ENCODE measurements at regions not wholly inside any gene's neighbourhood (a gene's known extent, or its start where the extent isn't known, plus 50 kb on each side); places are given as distances from the start of the nearest gene placed in this dataset.
"Not testable (repeated sequence)": the region's sequence is repeated elsewhere in the genome, so short reads cannot be mapped to it uniquely, and the experiment has no call there.

- DNase-seq (ENCODE audit: low spot score) = no peak
Observed at GRCh38 chr12:103011974-103012763, 54.7 kb downstream of the ASCL1 start.

GRCh38 chr12:103012884-103013283, 55.4 kb downstream of the ASCL1 start:
- peak; percentile 28 for DNase-seq (ENCODE audit: low spot score)

- DNase-seq (ENCODE audit: low spot score) = no peak
Observed at GRCh38 chr12:103013741-103014300, 56.3 kb downstream of the ASCL1 start.

- no peak for DNase-seq (ENCODE audit: low spot score)
Observed at GRCh38 chr12:103016381-103016780, 58.9 kb downstream of the ASCL1 start.

GRCh38 chr12:103020839-103021238, 63.4 kb downstream of the ASCL1 start:
- no peak for DNase-seq (ENCODE audit: low spot score)

GRCh38 chr12:103021538-103022218, 64.2 kb downstream of the ASCL1 start:
- no peak for DNase-seq (ENCODE audit: low spot score)

- DNase-seq (ENCODE audit: low spot score) = no peak
Observed at GRCh38 chr12:103024650-103025049, 67.2 kb downstream of the ASCL1 start.

- DNase-seq (ENCODE audit: low spot score) = not testable (repeated sequence)
Observed at GRCh38 chr12:103026643-103027042, 69.2 kb downstream of the ASCL1 start.

GRCh38 chr12:103028881-103029639, 71.6 kb downstream of the ASCL1 start:
- no peak for DNase-seq (ENCODE audit: low spot score)

- DNase-seq (ENCODE audit: low spot score) = no peak
Observed at GRCh38 chr12:103036581-103037214, 79.2 kb downstream of the ASCL1 start.

GRCh38 chr12:103043531-103044486, 86.3 kb downstream of the ASCL1 start:
- DNase-seq (ENCODE audit: low spot score) = no peak

- DNase-seq (ENCODE audit: low spot score) = no peak
Observed at GRCh38 chr12:103046154-103046553, 88.7 kb downstream of the ASCL1 start.

- DNase-seq (ENCODE audit: low spot score) = no peak
Observed at GRCh38 chr12:103050273-103050672, 92.8 kb downstream of the ASCL1 start.

GRCh38 chr12:103053089-103053488, 95.6 kb downstream of the ASCL1 start:
- DNase-seq (ENCODE audit: low spot score) = no peak

- DNase-seq (ENCODE audit: low spot score) = no peak
Observed at GRCh38 chr12:103073630-103074029, 116.2 kb downstream of the ASCL1 start.

GRCh38 chr12:103075848-103076247, 118.4 kb downstream of the ASCL1 start:
- DNase-seq (ENCODE audit: low spot score) = no peak

GRCh38 chr12:103077108-103077773, 119.8 kb downstream of the ASCL1 start:
- no peak for DNase-seq (ENCODE audit: low spot score)

GRCh38 chr12:103085541-103085940, 128.1 kb downstream of the ASCL1 start:
- DNase-seq (ENCODE audit: low spot score) = no peak

GRCh38 chr12:103086471-103086870, 129.0 kb downstream of the ASCL1 start:
- DNase-seq (ENCODE audit: low spot score) = no peak

GRCh38 chr12:103093499-103094106, 136.1 kb downstream of the ASCL1 start:
- no peak for DNase-seq (ENCODE audit: low spot score)

Data from cerebellar cortex (tissue), 1 donor.